ENCODE measurements at regions not wholly inside any gene's neighbourhood (a gene's known extent, or its start where the extent isn't known, plus 50 kb on each side); places are given as distances from the start of the nearest gene placed in this dataset.
A peak's percentile ranks its signal among the peaks of the same experiment; 100 is the strongest.

- TF ChIP-seq CTCF (IDR thresholded peaks at IDR 0.05; ENCODE audit: control insufficient read depth, extremely low read depth, insufficient read depth): no peak
- no peak overlapping the region for H3K4me3 ChIP-seq (ENCODE audit: low read depth, low read length)
- DNase-seq (ENCODE audit: low read depth): no peak
Observed at GRCh38 chr4:53810643-53811042, 219.4 kb upstream of the LNX1 start.

GRCh38 chr4:53809816-53810215 lies 218.5 kb upstream of the LNX1 start:
- TF ChIP-seq CTCF (IDR thresholded peaks at IDR 0.05; ENCODE audit: control insufficient read depth, extremely low read depth, insufficient read depth): no peak
- no peak for DNase-seq (ENCODE audit: low read depth)
- no peak overlapping the region for H3K4me3 ChIP-seq (ENCODE audit: low read depth, low read length)

- no peak for TF ChIP-seq CTCF (IDR thresholded peaks at IDR 0.05; ENCODE audit: control insufficient read depth, extremely low read depth, insufficient read depth)
- DNase-seq (ENCODE audit: low read depth): no peak
Observed at GRCh38 chr4:53805291-53805690, 214.0 kb upstream of the LNX1 start.

GRCh38 chr4:53804719-53805118 lies 213.4 kb upstream of the LNX1 start:
- DNase-seq (ENCODE audit: low read depth): peak; percentile 4
- H3K4me3 ChIP-seq (ENCODE audit: low read depth, low read length): no peak overlapping the region
- TF ChIP-seq CTCF (IDR thresholded peaks at IDR 0.05; ENCODE audit: control insufficient read depth, extremely low read depth, insufficient read depth): peak; percentile 51

More at GRCh38 chr4:53805291-53805690, 214.0 kb upstream of the LNX1 start:
- H3K4me3 ChIP-seq (ENCODE audit: low read depth, low read length): no peak overlapping the region

- DNase-seq (ENCODE audit: low read depth): peak; percentile 81
- no peak for TF ChIP-seq CTCF (IDR thresholded peaks at IDR 0.05; ENCODE audit: control insufficient read depth, extremely low read depth, insufficient read depth)
- no peak overlapping the region for H3K4me3 ChIP-seq (ENCODE audit: low read depth, low read length)
Observed at GRCh38 chr4:53802500-53802899, 211.2 kb upstream of the LNX1 start.

GRCh38 chr4:53801373-53801772 lies 210.1 kb upstream of the LNX1 start:
- no peak overlapping the region for H3K4me3 ChIP-seq (ENCODE audit: low read depth, low read length)
- peak; percentile 89 for DNase-seq (ENCODE audit: low read depth)
- TF ChIP-seq CTCF (IDR thresholded peaks at IDR 0.05; ENCODE audit: control insufficient read depth, extremely low read depth, insufficient read depth): no peak

GRCh38 chr4:53800741-53801140 lies 209.5 kb upstream of the LNX1 start:
- no peak for DNase-seq (ENCODE audit: low read depth)
- TF ChIP-seq CTCF (IDR thresholded peaks at IDR 0.05; ENCODE audit: control insufficient read depth, extremely low read depth, insufficient read depth): no peak
- H3K4me3 ChIP-seq (ENCODE audit: low read depth, low read length): no peak overlapping the region
